HG03064 (cell line): ENCODE measurements at regions not wholly inside any gene's neighbourhood (a gene's known extent, or its start where the extent isn't known, plus 50 kb on each side); places are given as distances from the start of the nearest gene placed in this dataset.

Experiments used
- ATAC-seq: cut with Tn5 transposase; IDR thresholded peaks from one replicate; pipeline ENCODE4 v1.9.1; 2021; ENCODE audit warnings: low read depth; ENCODE audit not compliant: unreplicated experiment

DNA sequence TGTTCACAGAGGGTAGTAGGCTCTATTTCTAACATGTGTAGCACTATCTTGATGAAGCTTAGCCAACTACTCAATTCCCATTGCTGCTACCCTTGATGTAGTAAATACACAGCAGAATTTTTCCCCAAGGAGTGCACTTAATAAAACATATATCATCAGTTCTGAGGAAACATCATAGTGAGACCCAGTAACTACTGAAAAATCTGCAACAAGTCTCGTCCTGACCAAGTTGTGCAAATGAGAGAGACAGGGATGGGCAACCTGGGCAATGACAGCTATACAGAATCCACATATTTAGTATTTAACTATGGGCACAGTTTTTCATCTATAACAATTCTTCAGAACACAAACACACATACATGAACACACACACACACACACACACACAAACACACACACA lies 1073.8 kb upstream of the SORCS1 start:
- no peak for ATAC-seq

DNA sequence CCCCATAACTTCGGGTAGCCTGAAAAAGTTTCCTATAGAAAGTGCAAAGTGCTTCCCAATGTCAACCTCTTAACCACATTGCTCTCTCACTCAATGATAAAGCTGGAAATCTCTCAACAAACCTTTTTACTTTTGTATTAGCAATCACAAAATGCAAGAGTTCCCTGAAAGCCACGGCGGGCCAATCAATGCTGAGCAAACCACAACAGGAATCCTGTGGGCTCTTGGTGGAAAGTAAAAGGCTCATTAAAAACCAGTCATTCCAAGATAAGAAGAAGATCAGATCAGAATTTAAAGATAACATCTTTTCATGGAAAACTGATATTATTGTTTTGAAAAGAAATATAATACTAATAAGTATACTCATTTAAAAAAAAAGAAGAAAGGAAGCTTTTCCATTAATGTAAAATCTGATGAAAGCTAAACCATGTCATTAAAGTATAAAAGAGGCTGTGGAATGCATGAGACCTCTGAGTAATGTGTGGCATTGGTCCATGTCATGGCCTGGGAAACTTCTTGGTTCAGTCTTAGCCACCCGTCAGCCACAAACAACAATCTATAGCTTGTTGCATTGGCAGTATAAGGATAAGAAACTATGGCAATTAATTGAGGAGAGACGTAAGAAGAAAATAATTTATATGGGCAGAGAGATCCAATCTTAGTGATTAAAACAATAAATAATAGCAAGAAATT lies 1066.1 kb upstream of the SORCS1 start:
- ATAC-seq = no peak

DNA sequence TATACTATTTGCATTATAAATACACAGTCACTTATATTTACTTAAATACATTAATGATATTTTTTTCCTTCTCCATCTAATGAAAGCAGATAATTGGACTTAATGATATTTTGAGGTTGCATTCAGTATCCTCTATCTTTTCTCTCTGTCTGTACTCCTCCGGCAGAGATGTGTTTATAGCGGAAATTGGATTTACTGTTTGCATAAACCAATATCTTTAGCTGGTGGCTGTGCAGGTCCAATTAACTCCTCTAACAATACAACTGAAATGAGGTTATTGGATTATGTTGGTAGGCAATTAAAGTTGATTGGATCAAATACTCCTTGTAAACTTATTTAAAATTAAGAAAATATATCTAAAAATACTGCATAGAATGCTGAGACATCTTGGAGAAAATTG lies 1044.2 kb upstream of the SORCS1 start:
- ATAC-seq = no peak

DNA sequence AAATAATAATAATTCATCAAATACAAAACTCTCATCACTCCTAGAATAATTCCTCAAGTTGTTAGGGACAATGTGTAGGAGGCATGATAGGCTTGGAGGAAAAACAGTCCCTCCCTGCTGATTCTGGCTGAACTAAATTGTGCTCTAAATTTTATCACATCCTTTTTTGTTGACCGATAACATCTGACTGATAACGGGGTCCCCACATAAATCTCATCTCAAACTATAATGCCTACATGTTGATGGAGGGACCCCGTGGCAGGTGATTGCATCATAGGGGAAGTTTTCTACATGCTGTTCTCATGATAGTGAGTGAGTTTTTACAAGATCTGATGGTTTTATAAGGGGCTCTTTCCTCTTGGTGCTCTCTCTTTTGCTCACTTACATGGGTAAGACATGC lies 1043.5 kb upstream of the SORCS1 start:
- ATAC-seq = no peak

GRCh38 chr10:108204528-108205305 lies 1040.2 kb upstream of the SORCS1 start:
- no peak for ATAC-seq

- no peak for ATAC-seq
These were observed 1039.5 kb upstream of the SORCS1 start for GRCh38 chr10:108203905-108204527.

DNA sequence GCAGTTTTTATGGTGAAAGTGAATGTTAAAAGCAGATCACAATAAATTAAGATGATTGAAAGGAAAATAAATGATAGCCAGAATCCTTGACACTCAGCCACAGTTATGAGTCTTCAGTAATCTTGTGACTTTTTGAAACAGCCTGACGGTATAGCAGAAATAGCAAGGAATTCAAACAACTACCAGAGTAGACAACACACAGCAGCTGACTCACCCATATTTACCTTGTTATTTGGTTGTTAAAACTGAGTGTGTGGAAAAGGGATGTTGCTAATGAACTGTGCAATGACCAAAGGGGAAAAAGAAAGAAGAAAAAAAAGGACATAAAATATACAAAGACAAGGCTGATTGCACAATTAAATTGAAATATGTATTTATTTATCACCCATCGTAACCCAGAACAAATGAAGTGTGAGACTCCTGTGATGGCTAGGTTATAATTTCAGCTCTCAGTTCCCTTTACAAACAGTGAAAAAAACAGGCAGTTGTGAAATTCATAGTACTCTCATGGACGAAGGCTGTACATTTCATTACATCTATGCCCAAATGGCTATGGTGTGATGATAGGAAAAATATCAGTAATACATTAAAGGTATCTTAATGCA lies 1023.0 kb upstream of the SORCS1 start:
- ATAC-seq = no peak

DNA sequence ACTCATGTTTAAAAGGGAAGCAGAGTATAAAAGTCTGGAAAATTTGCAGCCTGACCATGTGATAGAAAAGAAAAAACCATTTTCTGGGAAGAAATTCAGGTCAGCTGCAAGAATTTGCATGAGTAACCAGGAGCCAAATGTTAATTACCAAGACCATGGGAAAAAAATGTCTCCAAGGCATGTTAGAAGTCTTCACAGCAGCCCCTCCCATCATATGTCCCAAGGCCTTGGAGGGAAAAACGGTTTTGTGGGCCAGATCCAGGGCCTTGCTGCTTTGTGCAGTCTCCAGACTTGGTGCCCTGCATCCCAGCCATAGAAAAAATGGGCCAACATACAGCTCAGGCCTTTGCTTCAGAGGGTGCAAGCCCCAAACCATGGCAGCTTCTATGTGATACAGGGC lies 1019.6 kb upstream of the SORCS1 start:
- no peak for ATAC-seq

DNA sequence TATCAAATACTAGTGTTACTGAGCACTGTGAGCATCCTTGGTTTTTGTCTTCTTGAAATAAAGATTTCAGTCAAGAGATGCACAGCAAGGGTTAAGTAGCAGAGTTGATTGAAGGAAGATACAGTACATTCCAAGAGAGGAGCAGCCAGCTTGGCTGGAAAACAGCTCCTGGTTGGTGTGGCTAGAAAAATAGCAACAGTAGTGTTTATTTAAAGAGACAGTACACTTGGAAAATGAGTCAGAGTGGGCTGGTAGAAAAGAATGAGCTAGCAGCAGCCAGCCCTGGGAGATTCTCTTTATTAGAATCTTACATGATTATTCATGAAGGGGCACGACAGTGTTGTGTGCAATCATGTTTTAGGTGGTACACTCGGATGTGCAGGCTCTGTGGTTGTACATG lies 1016.4 kb upstream of the SORCS1 start:
- ATAC-seq = no peak

DNA sequence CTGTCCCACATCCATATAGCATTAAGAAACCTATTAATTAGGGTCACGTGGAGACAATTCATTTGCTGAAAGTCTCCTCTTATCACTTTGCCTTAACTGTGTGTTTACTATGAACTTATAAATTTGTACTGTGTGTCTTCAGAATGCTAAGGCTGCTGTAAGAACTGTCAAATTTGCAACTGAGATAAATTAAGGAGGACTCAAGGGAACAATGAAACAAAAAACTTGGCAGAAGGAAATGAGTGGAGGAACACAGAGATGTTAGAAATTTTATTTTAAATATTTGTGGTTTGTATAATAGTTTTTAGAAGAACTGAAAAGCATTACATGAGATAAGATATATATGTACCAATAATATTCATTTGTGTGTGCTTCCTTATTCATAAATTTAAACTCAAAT lies 1005.3 kb upstream of the SORCS1 start:
- ATAC-seq = no peak

DNA sequence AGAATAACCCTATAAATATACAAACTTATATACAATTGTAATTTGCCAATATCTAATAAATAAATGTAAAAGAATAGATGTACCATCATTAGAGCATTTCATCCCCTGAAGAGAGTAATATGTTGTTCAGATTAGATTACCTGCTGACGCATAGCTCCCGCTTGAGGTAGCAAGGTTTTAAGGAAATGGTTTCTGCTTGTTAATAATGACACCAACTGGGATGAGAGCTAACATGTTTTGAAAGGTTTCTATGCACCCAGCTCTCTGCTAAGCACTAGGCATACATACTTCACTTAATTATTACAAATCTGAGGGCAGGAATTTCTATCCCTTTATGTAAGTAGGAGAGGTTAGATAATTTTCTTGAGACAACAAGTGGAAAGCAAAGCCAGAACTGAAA lies 1003.3 kb upstream of the SORCS1 start:
- ATAC-seq = no peak

DNA sequence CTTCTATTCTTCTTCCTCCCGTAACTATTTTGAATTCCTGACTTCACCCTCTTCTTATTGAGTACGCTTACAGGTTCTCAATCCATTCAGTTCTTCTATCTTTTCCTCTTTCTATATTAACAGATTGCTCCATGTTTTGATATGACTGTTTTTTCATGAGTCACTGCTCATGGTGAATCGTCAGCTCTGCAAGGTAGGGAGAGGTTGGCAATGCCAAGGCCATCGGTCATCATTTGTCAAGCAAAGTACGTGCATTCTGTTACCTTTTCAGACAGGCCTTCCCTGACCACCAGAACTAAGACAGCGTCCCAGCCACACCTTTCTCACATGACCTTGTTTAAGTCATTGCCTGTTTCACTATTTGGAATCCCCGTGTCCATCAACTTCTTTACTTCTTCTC lies 1001.9 kb upstream of the SORCS1 start:
- ATAC-seq = no peak

GRCh38 chr10:108147346-108147745 lies 982.8 kb upstream of the SORCS1 start:
- no peak for ATAC-seq

- ATAC-seq = no peak
These were observed 976.6 kb upstream of the SORCS1 start for GRCh38 chr10:108141064-108141463.

- no peak for ATAC-seq
These were observed 967.8 kb upstream of the SORCS1 start for GRCh38 chr10:108132303-108132702.

DNA sequence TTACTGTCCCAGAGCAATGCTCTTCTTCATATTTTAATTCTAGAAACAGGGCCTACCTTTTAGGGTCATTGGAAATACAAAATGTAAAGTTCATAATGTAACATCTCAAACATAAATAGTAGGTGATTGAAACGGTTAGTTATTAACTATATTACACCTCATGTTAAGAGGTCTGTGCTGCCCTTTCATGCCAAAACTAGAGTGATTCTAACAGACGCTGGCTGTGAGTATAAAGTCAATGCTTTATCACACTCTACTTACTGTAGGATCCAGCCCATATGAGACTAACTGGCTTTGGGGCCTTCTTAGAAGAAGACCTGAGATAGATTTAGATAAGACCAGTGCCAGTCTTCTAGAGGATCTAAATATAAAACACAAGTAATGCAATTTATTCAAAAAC lies 966.1 kb upstream of the SORCS1 start:
- no peak for ATAC-seq

GRCh38 chr10:108112218-108112617 lies 947.7 kb upstream of the SORCS1 start:
- no peak for ATAC-seq

GRCh38 chr10:108104551-108105156 lies 940.1 kb upstream of the SORCS1 start:
- no peak for ATAC-seq

- no peak for ATAC-seq
These were observed 932.8 kb upstream of the SORCS1 start for GRCh38 chr10:108097258-108097657.

- ATAC-seq = no peak
These were observed 931.7 kb upstream of the SORCS1 start for GRCh38 chr10:108095932-108096925.
